ENCODE measurements at regions not wholly inside any gene's neighbourhood (a gene's known extent, or its start where the extent isn't known, plus 50 kb on each side); places are given as distances from the start of the nearest gene placed in this dataset.

DNA sequence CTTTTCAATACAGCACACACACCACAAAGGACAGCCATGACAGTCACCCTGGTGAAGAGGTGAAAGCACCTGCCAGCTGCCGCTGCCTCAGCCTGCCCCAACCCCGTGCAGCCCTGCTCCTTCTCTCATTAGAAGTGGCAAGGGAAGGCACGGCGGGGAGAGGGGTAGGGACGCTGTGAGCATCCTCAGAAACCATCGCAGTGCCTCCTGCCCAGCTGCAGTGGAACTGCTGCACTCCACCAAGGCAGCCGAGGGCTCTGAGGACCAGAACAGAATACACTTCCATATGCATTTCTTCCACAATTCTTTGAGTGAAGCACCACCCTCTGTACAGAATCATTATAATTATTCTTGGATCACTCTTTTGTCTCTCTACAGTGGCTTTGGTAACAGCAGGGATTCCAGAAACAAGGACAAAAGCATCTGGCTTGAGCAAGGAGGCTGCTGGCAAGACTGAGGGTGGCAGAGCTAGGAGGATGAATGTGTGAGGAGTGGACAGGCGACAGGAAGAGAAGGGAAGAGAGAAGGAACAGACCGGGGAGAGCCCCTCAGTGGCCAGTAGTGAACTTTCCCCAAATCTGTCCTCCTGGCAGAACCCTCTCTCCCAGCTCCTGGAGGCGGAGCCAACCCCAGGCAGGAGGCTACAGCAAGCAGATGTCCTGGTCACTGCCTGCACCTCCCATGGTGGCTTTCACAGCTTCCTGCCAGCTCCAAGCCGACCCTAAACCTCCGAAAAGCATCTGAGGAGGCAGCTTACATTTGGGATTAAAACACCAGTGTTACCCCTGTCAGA lies 73.2 kb downstream of the MTNR1A start:
- H3K4me3 Mint-ChIP-seq: no peak overlapping the region
- no peaks in the 10 kb centered on the region for H3K27me3 Mint-ChIP-seq
- no peaks in the 10 kb centered on the region for H3K9me3 Mint-ChIP-seq
- H3K4me1 Mint-ChIP-seq: no peaks in the 10 kb centered on the region
- H3K36me3 Mint-ChIP-seq: no peaks in the 10 kb centered on the region
- no peak overlapping the region for H3K27ac Mint-ChIP-seq

DNA sequence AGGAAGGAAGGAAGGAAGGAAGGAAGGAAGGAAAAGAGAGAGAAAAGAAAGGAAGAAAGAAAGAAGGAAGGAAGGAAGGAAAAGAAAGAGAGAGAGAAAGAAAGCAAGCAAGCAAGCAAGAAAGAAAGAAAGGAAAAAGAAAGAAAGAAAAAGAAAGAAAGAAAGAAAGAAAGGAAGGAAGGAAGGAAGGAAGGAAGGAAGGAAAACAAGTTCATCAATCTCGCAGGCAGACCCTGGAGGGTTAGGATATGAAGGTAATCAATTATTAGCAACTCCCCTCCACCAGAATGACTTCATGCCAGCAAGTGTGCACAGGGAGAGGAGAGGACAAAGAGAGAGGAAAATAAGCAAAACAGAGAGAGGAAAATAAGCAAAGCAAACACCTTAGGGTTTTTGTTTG lies 80.2 kb downstream of the MTNR1A start:
- Mint-ChIP-seq H3K27ac (peak overlapping the region; percentile 23), H3K4me1 (no peaks in the 10 kb centered on the region), H3K36me3 (peaks cover 1% of the 10 kb centered on the region), H3K4me3 (no peak overlapping the region), H3K9me3 (no peaks in the 10 kb centered on the region), H3K27me3 (no peaks in the 10 kb centered on the region)

DNA sequence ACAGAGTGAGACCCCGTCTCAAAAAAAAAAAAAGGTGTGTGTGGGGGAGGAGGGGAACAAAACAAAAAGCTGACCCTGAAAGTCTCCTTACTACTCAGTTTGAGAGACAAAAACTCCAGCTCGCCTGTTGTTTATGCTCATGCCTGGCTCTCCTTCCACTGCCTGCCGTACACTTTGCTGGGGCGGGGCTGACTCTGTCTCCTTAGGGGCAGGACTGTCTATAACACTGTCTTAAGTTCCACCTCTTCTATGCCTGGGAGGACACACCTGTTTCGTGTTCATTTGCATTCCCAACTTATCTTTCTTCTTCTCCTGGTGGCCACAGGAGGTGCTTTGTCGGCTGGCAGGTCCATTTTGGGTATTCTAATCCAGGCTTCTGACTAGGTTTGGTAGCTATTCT lies 81.4 kb downstream of the MTNR1A start:
- Mint-ChIP-seq H3K27me3 (peaks cover 2% of the 10 kb centered on the region), H3K36me3 (peaks cover 1% of the 10 kb centered on the region), H3K4me1 (no peaks in the 10 kb centered on the region), H3K27ac (no peak overlapping the region), H3K4me3 (no peak overlapping the region), H3K9me3 (no peaks in the 10 kb centered on the region)

DNA sequence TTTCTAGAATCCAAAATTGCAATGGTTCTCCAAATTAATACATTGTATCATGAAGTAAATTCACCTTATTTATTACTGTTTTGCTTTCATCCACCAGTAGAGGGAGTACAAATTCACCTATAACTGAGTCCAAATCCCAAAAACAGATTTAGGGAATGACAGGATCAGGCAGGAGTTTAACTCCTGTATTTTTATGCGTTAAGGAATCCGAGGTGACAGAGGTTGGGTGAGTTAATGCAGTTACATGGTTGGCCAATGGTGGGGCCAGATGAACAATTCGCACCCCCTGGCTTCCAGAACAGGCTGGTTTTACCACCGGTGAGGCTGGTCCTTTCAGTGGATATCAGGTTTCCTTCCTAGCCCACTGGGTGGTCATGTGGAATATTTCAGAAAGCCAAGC lies 82.4 kb downstream of the MTNR1A start:
- H3K9me3 Mint-ChIP-seq: peaks cover 4% of the 10 kb centered on the region
- no peak overlapping the region for H3K27ac Mint-ChIP-seq
- no peak overlapping the region for H3K4me3 Mint-ChIP-seq

DNA sequence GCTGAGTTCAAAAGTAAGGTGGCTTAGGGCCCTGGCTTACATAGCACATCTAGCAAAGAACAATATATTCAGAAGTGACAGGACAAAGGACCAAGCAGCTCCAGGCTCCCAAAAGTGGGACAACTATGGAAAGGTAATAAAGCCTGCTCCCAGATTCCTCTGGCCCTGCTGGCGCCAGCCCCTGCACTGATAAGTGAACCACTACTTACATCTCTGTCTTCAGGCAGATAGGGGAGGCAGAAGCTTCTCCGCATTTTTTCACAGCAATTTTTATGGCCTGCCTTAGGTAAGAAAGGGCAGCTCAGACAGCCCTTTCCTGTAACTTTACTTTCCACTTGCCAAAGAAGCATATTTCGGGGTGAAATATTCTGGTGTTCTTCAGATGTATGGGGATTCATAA lies 83.9 kb downstream of the MTNR1A start:
- Mint-ChIP-seq H3K4me3 (no peak overlapping the region), H3K4me1 (no peaks in the 10 kb centered on the region), H3K36me3 (peaks cover 1% of the 10 kb centered on the region), H3K27ac (no peak overlapping the region), H3K9me3 (peaks cover 5% of the 10 kb centered on the region), H3K27me3 (peaks cover 2% of the 10 kb centered on the region)

More for the DNA sequence above, 82.4 kb downstream of the MTNR1A start:
- peaks cover 1% of the 10 kb centered on the region for H3K36me3 Mint-ChIP-seq
- H3K4me1 Mint-ChIP-seq: no peaks in the 10 kb centered on the region
- peaks cover 2% of the 10 kb centered on the region for H3K27me3 Mint-ChIP-seq

DNA sequence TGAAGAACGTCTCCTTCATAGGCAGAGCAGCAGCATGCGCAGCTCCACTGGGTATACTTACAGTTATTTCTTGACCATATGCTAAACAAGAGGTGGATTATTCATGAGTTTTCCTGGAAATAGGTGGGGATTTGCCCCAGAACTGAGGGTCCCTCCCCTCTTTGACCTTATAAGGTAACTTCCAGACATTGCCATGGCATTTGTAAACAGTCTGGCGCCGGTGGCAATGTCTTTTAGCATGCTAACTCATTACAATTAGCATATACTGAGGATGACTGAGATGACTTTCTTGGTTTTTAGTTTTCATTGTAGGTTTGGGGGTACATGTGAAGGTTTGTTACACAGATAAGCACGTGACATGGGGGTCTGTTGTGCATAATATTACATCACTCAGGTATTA lies 97.3 kb downstream of the MTNR1A start:
- H3K27me3 Mint-ChIP-seq: peaks cover 1% of the 10 kb centered on the region
- H3K36me3 Mint-ChIP-seq: no peaks in the 10 kb centered on the region
- H3K4me1 Mint-ChIP-seq: no peaks in the 10 kb centered on the region
- no peak overlapping the region for H3K27ac Mint-ChIP-seq
- no peaks in the 10 kb centered on the region for H3K9me3 Mint-ChIP-seq
- no peak overlapping the region for H3K4me3 Mint-ChIP-seq

DNA sequence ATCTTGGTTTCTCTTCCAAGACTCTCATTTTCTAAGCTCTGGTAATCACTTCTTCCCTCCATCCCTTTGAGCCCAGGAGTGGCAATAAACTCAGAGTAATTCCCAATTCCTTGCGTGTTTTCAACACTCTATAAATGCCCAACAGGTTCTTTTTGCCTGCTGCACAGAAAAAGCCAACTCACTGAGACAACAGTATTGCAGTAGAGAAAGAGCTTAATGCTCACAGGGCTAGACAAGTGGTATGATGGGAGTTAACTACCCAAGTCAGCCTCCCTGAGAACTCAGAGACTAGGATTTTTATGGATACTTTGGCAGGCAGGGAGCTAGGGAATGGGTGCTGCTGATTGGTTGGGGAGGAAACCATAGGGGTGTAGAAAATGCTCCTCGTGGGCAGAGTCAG lies 103.4 kb downstream of the MTNR1A start:
- Mint-ChIP-seq H3K27ac (no peak overlapping the region), H3K4me3 (no peak overlapping the region), H3K4me1 (no peaks in the 10 kb centered on the region), H3K9me3 (peaks cover 10% of the 10 kb centered on the region), H3K36me3 (no peaks in the 10 kb centered on the region), H3K27me3 (peaks cover 1% of the 10 kb centered on the region)

DNA sequence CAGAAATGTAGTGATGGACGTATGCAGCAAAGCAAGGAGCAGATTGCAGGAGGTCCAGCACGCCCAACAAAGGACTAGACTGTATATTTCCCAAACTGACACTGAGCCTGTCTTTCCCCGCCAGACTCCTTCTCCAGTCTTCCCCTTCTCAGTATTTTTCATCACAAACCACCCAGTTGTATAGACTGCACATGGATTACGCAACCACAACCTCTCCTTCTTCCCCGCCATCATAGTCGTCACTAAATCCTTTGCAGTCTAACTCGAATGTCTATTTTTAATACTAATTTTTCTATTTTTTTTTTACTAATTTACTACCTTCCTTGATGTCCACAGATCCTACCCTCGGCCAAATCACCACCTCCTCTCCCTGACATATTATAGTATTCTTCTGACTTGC lies 105.4 kb downstream of the MTNR1A start:
- Mint-ChIP-seq H3K27ac (no peak overlapping the region), H3K36me3 (no peaks in the 10 kb centered on the region), H3K4me3 (no peak overlapping the region), H3K27me3 (peaks cover 1% of the 10 kb centered on the region), H3K9me3 (peaks cover 10% of the 10 kb centered on the region), H3K4me1 (no peaks in the 10 kb centered on the region)

DNA sequence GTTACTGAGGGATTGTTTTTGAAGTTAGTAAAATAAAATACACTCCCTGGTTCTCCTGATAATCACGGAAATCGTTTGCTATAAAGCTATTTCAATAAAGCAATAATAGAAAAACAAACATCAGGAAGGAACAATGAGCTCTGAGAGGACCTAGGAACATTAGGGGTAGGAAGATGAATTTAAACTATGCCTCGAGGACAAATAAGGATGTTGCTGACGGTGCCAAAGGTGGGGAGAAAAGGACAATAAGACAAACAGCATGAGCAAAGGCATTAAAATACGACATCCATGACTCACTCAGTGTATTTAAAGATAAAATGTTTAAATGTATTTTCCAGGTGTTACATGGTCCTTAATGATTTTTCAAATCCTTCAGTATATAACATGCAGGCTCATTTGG lies 110.3 kb downstream of the MTNR1A start:
- Mint-ChIP-seq H3K9me3 (no peaks in the 10 kb centered on the region), H3K27ac (no peak overlapping the region), H3K27me3 (peaks cover 1% of the 10 kb centered on the region), H3K36me3 (no peaks in the 10 kb centered on the region), H3K4me3 (no peak overlapping the region), H3K4me1 (no peaks in the 10 kb centered on the region)

DNA sequence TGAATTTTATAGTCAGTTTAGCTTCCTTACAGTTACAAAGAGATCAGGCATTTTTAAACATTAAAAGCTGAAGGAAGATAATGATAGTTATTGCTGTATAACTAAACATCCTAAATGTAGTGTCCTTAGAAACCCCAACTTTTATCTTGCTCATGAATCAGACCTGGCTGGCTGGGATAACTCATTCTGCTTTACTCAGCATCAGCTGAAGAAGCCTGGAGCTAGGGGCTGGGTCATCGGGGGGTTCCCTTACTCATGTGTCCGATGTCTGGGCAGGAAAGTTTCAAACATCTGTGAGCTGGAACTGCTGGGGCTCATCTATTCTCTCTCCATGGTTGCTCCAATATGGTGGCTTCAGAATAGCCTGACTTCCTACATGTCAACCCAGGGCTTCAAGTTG lies 113.9 kb downstream of the MTNR1A start:
- Mint-ChIP-seq H3K27ac (no peak overlapping the region), H3K4me1 (no peaks in the 10 kb centered on the region), H3K4me3 (no peak overlapping the region), H3K9me3 (peaks cover 14% of the 10 kb centered on the region), H3K36me3 (no peaks in the 10 kb centered on the region), H3K27me3 (no peaks in the 10 kb centered on the region)

DNA sequence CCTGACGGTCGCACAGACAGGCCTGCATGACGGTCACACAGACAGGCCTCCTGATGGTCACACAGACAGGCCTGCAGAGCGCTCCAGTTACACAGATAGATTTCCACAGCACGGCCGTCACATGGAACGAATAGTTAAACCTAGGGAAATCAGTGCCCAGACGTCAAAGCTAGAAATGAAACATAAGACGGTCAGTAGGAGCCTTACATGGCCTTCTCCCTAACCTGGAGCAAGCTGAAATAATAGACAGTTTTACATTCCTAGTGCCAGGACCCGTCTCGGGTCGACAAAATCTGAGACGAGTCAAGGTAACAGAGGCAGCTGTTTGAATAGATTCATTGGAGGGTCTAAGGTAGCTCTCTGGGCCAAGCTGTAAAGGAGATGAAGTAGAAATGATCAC lies 126.9 kb downstream of the MTNR1A start:
- Mint-ChIP-seq H3K4me1 (no peaks in the 10 kb centered on the region), H3K9me3 (no peaks in the 10 kb centered on the region), H3K4me3 (no peak overlapping the region), H3K27me3 (no peaks in the 10 kb centered on the region), H3K36me3 (no peaks in the 10 kb centered on the region), H3K27ac (no peak overlapping the region)

DNA sequence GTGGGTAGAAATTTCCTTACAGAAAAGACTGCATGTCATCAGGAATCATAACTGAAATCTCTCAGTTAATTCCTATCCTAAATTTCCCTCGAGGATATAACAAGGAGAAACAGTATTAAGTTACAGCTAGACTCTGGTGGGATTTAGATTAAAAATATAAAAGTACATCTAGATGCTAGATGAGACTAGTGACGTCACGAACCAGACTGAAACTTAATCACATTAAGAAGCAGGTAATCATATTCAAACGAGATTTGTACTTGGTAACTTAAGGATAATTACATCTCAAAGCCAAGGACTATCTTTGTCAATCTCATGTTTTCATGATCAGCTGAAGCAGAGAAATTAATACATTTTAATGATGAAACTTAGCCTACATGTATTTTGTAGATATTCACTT lies 130.6 kb downstream of the MTNR1A start:
- Mint-ChIP-seq H3K4me1 (no peaks in the 10 kb centered on the region), H3K27me3 (peaks cover 4% of the 10 kb centered on the region), H3K36me3 (no peaks in the 10 kb centered on the region), H3K4me3 (no peak overlapping the region), H3K27ac (no peak overlapping the region), H3K9me3 (no peaks in the 10 kb centered on the region)

DNA sequence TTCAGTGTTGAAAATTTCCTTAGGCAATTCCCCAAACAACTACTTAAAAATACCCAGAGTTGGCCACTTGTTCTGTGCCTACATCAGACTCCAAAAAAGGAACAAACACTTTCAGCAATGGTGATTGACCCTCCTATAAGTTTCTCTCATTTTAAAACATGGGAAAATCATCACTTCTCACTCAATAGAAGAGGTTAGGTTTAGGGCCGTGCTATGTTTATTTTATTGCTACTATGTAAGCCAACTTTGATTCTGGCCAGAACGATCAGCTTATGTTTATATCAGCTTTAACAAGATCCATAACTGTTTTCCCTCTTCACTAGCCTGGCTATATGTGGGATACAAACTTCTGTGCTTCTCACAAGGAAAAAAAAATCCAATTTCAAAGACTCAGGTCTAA lies 133.1 kb downstream of the MTNR1A start:
- Mint-ChIP-seq H3K27me3 (peaks cover 4% of the 10 kb centered on the region), H3K36me3 (no peaks in the 10 kb centered on the region), H3K27ac (no peak overlapping the region), H3K4me3 (no peak overlapping the region), H3K4me1 (no peaks in the 10 kb centered on the region), H3K9me3 (no peaks in the 10 kb centered on the region)

DNA sequence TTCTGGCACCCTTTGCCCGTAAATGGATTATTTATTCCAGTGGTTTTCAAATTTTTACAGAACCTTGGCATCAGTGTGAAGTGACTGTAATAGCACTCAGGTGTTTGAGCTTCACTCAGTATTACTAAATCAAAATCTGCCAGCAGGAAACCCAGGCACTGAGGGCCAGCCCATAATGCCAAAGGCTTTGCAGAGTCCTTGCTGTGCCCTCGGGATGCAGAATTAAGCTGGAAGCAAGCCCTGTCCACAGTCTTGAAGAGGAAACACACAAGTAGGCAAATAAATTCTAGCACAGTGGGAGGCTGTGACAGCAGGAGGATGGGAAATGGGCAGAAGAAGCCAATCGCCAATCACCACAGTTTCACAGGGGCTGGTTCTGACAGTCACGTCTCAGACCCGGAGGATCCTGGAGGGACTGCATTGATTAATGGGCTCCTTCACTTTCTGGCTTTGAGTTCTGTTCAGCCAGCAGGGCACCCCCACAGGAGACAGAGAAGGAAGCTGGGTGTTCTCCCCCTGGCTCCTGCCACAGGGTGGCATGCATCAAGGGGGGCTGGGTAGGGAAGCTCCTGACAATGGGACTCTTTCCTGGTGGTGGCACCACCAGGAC lies 138.8 kb downstream of the MTNR1A start:
- H3K9me3 Mint-ChIP-seq: no peaks in the 10 kb centered on the region
- H3K27me3 Mint-ChIP-seq: peaks cover 4% of the 10 kb centered on the region
- H3K4me1 Mint-ChIP-seq: no peaks in the 10 kb centered on the region
- H3K27ac Mint-ChIP-seq: no peak overlapping the region
- H3K36me3 Mint-ChIP-seq: no peaks in the 10 kb centered on the region
- H3K4me3 Mint-ChIP-seq: no peak overlapping the region

DNA sequence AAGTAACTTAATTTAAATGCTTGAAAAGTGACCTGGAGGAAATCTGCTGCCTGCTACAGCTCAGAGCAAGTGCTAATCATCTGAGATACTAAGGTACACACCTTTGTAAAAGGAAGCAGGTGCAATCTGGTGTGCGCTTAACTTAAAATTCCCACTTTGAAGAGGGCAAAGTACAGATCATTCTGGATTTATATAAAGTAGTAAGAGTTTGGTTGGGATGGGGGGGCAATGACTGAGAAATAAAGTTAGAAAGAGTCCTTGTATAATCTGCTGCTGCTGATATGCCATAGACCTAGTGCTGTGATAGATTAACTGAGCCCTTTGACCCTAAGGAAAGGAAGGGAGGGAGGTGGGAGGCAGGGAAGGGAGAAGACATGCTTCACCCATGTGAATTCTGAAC lies 141.0 kb downstream of the MTNR1A start:
- H3K27ac Mint-ChIP-seq: no peak overlapping the region
- H3K4me1 Mint-ChIP-seq: no peaks in the 10 kb centered on the region
- H3K9me3 Mint-ChIP-seq: no peaks in the 10 kb centered on the region
- no peaks in the 10 kb centered on the region for H3K27me3 Mint-ChIP-seq
- no peak overlapping the region for H3K4me3 Mint-ChIP-seq
- H3K36me3 Mint-ChIP-seq: no peaks in the 10 kb centered on the region

DNA sequence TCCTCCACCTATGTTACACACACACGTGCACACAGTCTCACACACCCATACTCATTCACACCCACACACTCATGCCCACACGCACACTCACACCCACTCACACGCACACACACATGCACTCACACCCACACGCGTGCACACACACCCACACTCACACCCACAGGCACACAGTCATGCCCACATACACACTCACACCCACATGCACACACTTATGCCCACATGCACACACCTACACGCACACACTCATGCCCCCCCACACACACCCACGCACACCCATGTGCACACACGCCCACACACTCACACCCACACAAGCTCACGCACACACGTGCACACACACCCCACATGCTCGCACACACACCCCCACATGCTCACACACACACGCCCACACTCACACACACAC lies 140.0 kb downstream of the F11 start:
- no peak overlapping the region for H3K4me3 Mint-ChIP-seq
- H3K4me1 Mint-ChIP-seq: no peaks in the 10 kb centered on the region
- no peaks in the 10 kb centered on the region for H3K9me3 Mint-ChIP-seq
- no peak overlapping the region for H3K27ac Mint-ChIP-seq
- peaks cover 5% of the 10 kb centered on the region for H3K27me3 Mint-ChIP-seq
- no peaks in the 10 kb centered on the region for H3K36me3 Mint-ChIP-seq

Data from activated naive CD4-positive, alpha-beta T cell treated with anti-CD3 and anti-CD28 coated beads, Interleukin-2, amount 50 U/mL, for 24 hours (primary cell).